Suprapubic skin (tissue), 4 donors: ENCODE measurements at regions not wholly inside any gene's neighbourhood (a gene's known extent, or its start where the extent isn't known, plus 50 kb on each side); places are given as distances from the start of the nearest gene placed in this dataset.

Experiments used
- DNase-seq, 2 donors: peaks; one replicate each; pipeline ENCODE4 v3.0.0-alpha.2; 2019; ENCODE audit warnings: low spot score in 2 of 2
- H3K27ac ChIP-seq: fragments of 200-600 bp; sonication (generic); one replicate; pipeline ENCODE4 v1.5.1; 2019
- H3K27me3 ChIP-seq: fragments of 200-600 bp; sonication (generic); one replicate; pipeline ENCODE4 v1.5.1; 2019
- H3K36me3 ChIP-seq: fragments of 200-600 bp; sonication (generic); one replicate; pipeline ENCODE4 v1.5.1; 2019
- H3K4me1 ChIP-seq: fragments of 200-600 bp; sonication (generic); one replicate; pipeline ENCODE4 v1.5.1; 2019
- H3K4me3 ChIP-seq: fragments of 200-600 bp; sonication (generic); one replicate; pipeline ENCODE4 v1.5.1; 2019; ENCODE audit warnings: mild to moderate bottlenecking
- H3K9me3 ChIP-seq: fragments of 200-600 bp; sonication (generic); one replicate; pipeline ENCODE4 v1.5.1; 2019
- EP300 ChIP-seq: sonication (generic); formaldehyde crosslinking; IDR thresholded peaks from one replicate; pipeline ENCODE4 v1.6.1; 2017; ENCODE audit warnings: antibody characterized with exemption
- POLR2A ChIP-seq, 2 donors: fragments of 450-650 bp; IDR thresholded peaks; one replicate each; pipeline ENCODE4 v1.6.1; 2017; ENCODE audit warnings: antibody characterized with exemption in 2 of 2, mild to moderate bottlenecking in 2 of 2, moderate library complexity in 2 of 2
- POLR2AphosphoS5 ChIP-seq, 3 donors: sonication (generic); formaldehyde crosslinking; IDR thresholded peaks; one replicate each; pipeline ENCODE4 v1.6.1; 2017; ENCODE audit warnings: antibody characterized with exemption in 3 of 3
- WGBS: methylation state at CpG from one replicate; pipeline ENCODE4 v1.1.5; 2018; 5-methylcytosine and 5-hydroxymethylcytosine counted together
- TF ChIP-seq, protein P1 (sequence below), 2 donors: fragments of 200-600 bp in 1 of 2; fragments of 450-650 bp in 1 of 2; sonication (generic) in 1 of 2; IDR thresholded peaks; one replicate each; pipeline ENCODE4 v1.5.1; 2016 to 2019; ENCODE audit warnings: antibody characterized with exemption in 2 of 2, mild to moderate bottlenecking in 1 of 2, moderate library complexity in 1 of 2

DNA sequence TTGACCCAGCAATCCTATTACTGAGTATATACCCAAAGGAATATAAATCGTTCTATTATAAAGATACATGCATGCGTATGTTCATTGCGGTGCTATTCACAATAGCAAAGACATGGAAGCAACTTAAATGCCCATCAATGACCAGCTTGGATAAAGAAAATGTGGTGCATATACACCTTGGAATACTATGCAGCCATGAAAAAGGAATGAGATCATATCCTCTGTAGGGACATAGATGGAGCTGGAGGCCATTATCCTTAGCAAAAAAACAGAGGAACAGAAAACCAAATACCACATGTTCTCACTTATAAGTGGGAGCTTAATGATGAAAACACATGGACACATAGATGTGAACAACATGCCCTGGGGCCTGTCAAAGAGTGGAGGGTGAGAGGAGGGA, 124.1 kb upstream of the AFF2 start:
- no peak for DNase-seq
- H3K27me3 ChIP-seq = no peaks in the 10 kb centered on the region
- TF ChIP-seq EP300 (no peak), POLR2AphosphoS5 (IDR thresholded peaks at IDR 0.05) (no peak), POLR2A (IDR thresholded peaks at IDR 0.05) (no peak)
- TF ChIP-seq, protein P1, sequence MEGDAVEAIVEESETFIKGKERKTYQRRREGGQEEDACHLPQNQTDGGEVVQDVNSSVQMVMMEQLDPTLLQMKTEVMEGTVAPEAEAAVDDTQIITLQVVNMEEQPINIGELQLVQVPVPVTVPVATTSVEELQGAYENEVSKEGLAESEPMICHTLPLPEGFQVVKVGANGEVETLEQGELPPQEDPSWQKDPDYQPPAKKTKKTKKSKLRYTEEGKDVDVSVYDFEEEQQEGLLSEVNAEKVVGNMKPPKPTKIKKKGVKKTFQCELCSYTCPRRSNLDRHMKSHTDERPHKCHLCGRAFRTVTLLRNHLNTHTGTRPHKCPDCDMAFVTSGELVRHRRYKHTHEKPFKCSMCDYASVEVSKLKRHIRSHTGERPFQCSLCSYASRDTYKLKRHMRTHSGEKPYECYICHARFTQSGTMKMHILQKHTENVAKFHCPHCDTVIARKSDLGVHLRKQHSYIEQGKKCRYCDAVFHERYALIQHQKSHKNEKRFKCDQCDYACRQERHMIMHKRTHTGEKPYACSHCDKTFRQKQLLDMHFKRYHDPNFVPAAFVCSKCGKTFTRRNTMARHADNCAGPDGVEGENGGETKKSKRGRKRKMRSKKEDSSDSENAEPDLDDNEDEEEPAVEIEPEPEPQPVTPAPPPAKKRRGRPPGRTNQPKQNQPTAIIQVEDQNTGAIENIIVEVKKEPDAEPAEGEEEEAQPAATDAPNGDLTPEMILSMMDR (IDR thresholded peaks at IDR 0.05) = no peak
- H3K36me3 ChIP-seq = no peaks in the 10 kb centered on the region
- no peaks in the 10 kb centered on the region for H3K9me3 ChIP-seq
- 91% methylated on average over 3 of the region's 3 CpGs for WGBS
- no peak overlapping the region for H3K27ac ChIP-seq
- H3K4me1 ChIP-seq = no peaks in the 10 kb centered on the region
- H3K4me3 ChIP-seq = no peak overlapping the region

DNA sequence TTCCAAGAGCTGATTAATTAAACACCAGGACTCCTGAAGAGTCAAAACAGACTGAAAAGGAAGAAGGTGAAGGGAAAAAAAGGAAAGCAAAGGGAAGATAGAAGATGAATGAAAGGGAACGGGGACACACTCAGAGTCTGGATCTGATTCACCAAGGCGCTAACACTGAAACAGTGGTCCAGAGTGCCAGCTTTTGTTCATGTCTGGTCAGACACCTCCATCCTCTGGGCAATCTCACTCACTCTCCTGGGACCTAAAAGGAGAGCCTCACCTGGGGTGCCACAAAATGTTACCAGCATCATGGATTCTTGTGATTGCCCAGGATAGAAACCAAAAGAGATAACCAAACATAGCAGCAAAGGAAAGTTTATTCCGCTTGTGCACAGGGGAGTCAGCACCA, 120.3 kb upstream of the AFF2 start:
- 84% methylated on average over 3 of the region's 3 CpGs for WGBS
- TF ChIP-seq POLR2AphosphoS5 (IDR thresholded peaks at IDR 0.05) (no peak), EP300 (no peak), POLR2A (IDR thresholded peaks at IDR 0.05) (no peak)
- TF ChIP-seq, protein P1 (IDR thresholded peaks at IDR 0.05) = no peak
- H3K27me3 ChIP-seq = no peaks in the 10 kb centered on the region
- H3K27ac ChIP-seq = no peak overlapping the region
- no peak overlapping the region for H3K4me3 ChIP-seq
- DNase-seq = no peak
- H3K9me3 ChIP-seq = no peaks in the 10 kb centered on the region
- H3K4me1 ChIP-seq = no peaks in the 10 kb centered on the region
- H3K36me3 ChIP-seq = no peaks in the 10 kb centered on the region

DNA sequence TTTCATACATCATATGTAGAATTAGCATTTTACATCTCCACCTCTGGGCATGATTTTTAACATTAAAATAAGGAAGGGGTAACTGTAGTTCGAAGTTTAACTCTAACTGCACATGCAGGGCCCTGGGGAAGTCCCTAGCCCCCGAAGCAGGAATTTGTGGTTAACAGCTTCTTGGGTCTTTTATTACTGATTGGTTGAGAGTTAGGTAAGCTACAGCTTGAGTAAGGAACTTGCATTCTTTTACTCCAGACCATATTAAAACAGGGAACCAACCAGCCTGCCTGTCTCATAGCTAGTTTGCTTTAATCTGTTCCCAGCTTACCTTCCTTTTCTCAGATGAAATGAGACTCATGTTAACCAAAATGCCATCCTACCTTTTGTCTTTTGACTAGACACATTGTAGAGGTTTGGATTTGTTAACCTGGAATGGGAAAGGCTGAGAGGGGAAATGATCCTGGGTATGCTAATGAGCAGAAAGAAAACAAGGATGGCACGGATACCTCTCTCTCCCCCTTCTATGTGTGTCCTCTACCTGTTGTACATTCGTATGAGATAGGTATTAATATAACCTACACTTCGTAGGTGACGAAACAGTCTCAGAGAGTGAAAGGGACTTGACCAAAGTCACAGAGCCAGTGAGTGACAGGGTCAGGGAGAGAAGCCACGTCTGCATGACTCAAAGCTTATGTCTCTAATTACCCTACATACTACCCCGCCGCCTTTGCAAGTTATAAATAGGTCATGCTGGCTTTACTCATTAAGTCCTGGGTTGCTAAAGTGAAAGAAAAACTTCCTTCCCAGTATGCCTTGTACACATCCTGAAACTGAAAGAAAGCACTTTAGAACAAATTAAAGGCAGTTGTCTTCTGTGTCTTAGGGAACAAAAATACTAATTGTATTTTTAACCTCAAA, 119.5 kb upstream of the AFF2 start:
- Histone ChIP-seq H3K27me3 (no peaks in the 10 kb centered on the region), H3K36me3 (no peaks in the 10 kb centered on the region), H3K4me1 (no peaks in the 10 kb centered on the region), H3K4me3 (no peak overlapping the region), H3K27ac (no peak overlapping the region), H3K9me3 (no peaks in the 10 kb centered on the region)
- DNase-seq = no peak
- TF ChIP-seq POLR2AphosphoS5 (IDR thresholded peaks at IDR 0.05) (no peak), POLR2A (IDR thresholded peaks at IDR 0.05) (no peak), EP300 (no peak)
- TF ChIP-seq, protein P1 (IDR thresholded peaks at IDR 0.05) = no peak
- 43% methylated on average over 9 of the region's 9 CpGs for WGBS

DNA sequence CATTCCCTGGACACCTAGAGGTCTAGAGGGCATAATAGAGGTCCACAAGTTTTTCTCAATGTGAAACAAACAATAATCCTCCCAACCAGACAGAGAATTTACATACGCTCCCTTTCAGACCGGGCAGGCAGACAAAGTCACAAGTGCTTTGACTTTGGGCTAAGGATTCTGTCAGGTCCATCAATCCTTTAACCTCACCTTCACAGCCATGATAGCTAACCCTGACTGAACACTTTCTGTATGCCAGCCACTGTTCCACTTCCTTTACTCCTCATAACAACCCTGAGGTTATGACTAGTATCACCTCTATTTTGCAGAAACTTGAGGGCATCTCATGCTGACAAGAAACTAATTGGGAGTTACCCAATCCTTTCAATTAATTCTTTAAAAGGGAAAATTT, 118.8 kb upstream of the AFF2 start:
- no peak for TF ChIP-seq EP300
- no peaks in the 10 kb centered on the region for H3K36me3 ChIP-seq
- no peaks in the 10 kb centered on the region for H3K4me1 ChIP-seq
- H3K4me3 ChIP-seq = no peak overlapping the region
- H3K9me3 ChIP-seq = no peaks in the 10 kb centered on the region
- H3K27me3 ChIP-seq = no peaks in the 10 kb centered on the region
- no peak for DNase-seq
- 73% methylated on average over 2 of the region's 2 CpGs for WGBS
- H3K27ac ChIP-seq = no peak overlapping the region

DNA sequence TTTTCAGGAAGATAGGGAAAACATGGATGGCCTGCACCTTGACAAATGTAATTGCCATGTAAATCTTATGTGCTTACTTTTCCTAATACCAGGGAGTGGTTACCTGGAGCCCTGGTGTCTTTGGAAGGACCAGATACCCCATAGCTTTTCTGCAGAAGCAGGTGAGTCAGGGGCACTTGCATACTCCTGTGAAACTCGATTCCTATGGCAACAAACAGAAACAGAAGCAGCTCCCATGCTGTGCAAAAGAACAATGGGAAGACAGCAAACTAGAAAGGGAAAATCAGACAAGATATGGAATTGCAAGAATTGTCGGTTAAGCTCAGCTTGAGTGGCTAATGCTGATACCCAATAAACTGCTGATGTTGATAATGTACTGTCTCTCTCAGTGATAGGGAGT, 117.4 kb upstream of the AFF2 start:
- no peak for DNase-seq
- WGBS = 55% methylated on average over 2 of the region's 2 CpGs

More for the DNA sequence above, 117.4 kb upstream of the AFF2 start:
- H3K4me3 ChIP-seq = no peak overlapping the region
- no peaks in the 10 kb centered on the region for H3K36me3 ChIP-seq
- H3K27me3 ChIP-seq = no peaks in the 10 kb centered on the region
- H3K4me1 ChIP-seq = no peaks in the 10 kb centered on the region
- no peak overlapping the region for H3K27ac ChIP-seq
- no peaks in the 10 kb centered on the region for H3K9me3 ChIP-seq
- no peak for TF ChIP-seq POLR2AphosphoS5 (IDR thresholded peaks at IDR 0.05)
- TF ChIP-seq POLR2A (IDR thresholded peaks at IDR 0.05) = no peak
- TF ChIP-seq, protein P1 (IDR thresholded peaks at IDR 0.05) = no peak
- TF ChIP-seq EP300 = no peak
